CD8-positive, alpha-beta memory T cell (primary cell): ENCODE measurements at regions not wholly inside any gene's neighbourhood (a gene's known extent, or its start where the extent isn't known, plus 50 kb on each side); places are given as distances from the start of the nearest gene placed in this dataset.
A peak's percentile ranks its signal among the peaks of the same experiment; 100 is the strongest.

ENCODE experiments used
- CTCF ChIA-PET: fragments of 350-600 bp; sonication (Branson Sonifier 250); formaldehyde crosslinking; loops from one replicate; lab custom pipeline; 2021; ENCODE audit warnings: antibody characterized with exemption; lab: Charles Lee
- POLR2A ChIA-PET: fragments of 350-600 bp; sonication (Branson Sonifier 250); formaldehyde crosslinking; loops from one replicate; lab custom pipeline; 2021; ENCODE audit warnings: antibody characterized with exemption; lab: Charles Lee
- DNase-seq, 5 donors: peaks; one replicate each; pipeline versions ENCODE4 v3.0.0 to v3.0.0-alpha.2; 2020 to 2022; ENCODE audit warnings: mixed read lengths in 1 of 5
- H3K27ac ChIP-seq: one replicate; pipeline ENCODE4 v1.7.0; 2013; ENCODE audit warnings: low read depth, mild to moderate bottlenecking, low read length, moderate library complexity
- H3K27me3 ChIP-seq: 2 replicates; pipeline ENCODE4 v1.7.0; 2013; ENCODE audit warnings: low read length, mild to moderate bottlenecking; ENCODE audit not compliant: insufficient read depth, poor library complexity, severe bottlenecking
- H3K36me3 ChIP-seq: 2 replicates; pipeline ENCODE4 v1.7.0; 2013; ENCODE audit warnings: mild to moderate bottlenecking, low read length, moderate library complexity; ENCODE audit not compliant: insufficient read depth
- H3K4me1 ChIP-seq: 2 replicates; pipeline ENCODE4 v1.7.0; 2013; ENCODE audit warnings: mild to moderate bottlenecking, low read length, moderate library complexity; ENCODE audit not compliant: insufficient read depth
- H3K4me3 ChIP-seq: 2 replicates; pipeline ENCODE4 v1.7.0; 2013; ENCODE audit warnings: mild to moderate bottlenecking, low read length
- H3K9me3 ChIP-seq: 2 replicates; pipeline ENCODE4 v1.7.0; 2013; ENCODE audit warnings: mild to moderate bottlenecking, low read length
- H3K27ac Mint-ChIP-seq, 8 donors: one replicate each; pipeline ENCODE4 v1.8.0; 2020 to 2021; ENCODE audit warnings: mixed read lengths in 8 of 8, mild to moderate bottlenecking in 6 of 8, inconsistent platforms in 3 of 8, moderate library complexity in 3 of 8
- H3K27me3 Mint-ChIP-seq, 2 donors: one replicate each; pipeline ENCODE4 v1.8.0; 2020 to 2021; ENCODE audit warnings: mixed read lengths in 2 of 2, mild to moderate bottlenecking in 1 of 2, moderate library complexity in 1 of 2
- H3K36me3 Mint-ChIP-seq, 3 donors: one replicate each; pipeline ENCODE4 v1.8.0; 2020 to 2021; ENCODE audit warnings: mixed read lengths in 3 of 3, inconsistent platforms in 1 of 3, mild to moderate bottlenecking in 1 of 3
- H3K4me1 Mint-ChIP-seq, 3 donors: one replicate each; pipeline ENCODE4 v1.8.0; 2020 to 2021; ENCODE audit warnings: mixed read lengths in 3 of 3, inconsistent platforms in 1 of 3, mild to moderate bottlenecking in 1 of 3
- H3K4me3 Mint-ChIP-seq, 7 donors: one replicate each; pipeline ENCODE4 v1.8.0; 2020 to 2021; ENCODE audit warnings: mixed read lengths in 7 of 7, mild to moderate bottlenecking in 6 of 7, moderate library complexity in 4 of 7, inconsistent platforms in 2 of 7
- H3K9me3 Mint-ChIP-seq, 5 donors: one replicate each; pipeline ENCODE4 v1.8.0; 2020 to 2022; ENCODE audit warnings: mixed read lengths in 5 of 5, mild to moderate bottlenecking in 3 of 5, moderate library complexity in 2 of 5, inconsistent platforms in 1 of 5

- peaks cover 13 to 23% of the 10 kb centered on the region in 2 donors for H3K27me3 Mint-ChIP-seq
- H3K36me3 ChIP-seq = no peaks in the 10 kb centered on the region
- no peak overlapping the region for H3K4me3 Mint-ChIP-seq
- CTCF ChIA-PET = no interaction called here
- no peak overlapping the region for H3K27ac ChIP-seq
- peaks cover 0 to 2% (median 0%) of the 10 kb centered on the region in 5 donors for H3K9me3 Mint-ChIP-seq
- no peaks in the 10 kb centered on the region for H3K9me3 ChIP-seq
- peak overlapping the region in 1 of 8 donors; percentile 4 for H3K27ac Mint-ChIP-seq
- no peaks in the 10 kb centered on the region for H3K27me3 ChIP-seq
- no peaks in the 10 kb centered on the region for H3K4me1 Mint-ChIP-seq
- DNase-seq = no peak
- no peaks in the 10 kb centered on the region for H3K36me3 Mint-ChIP-seq
- POLR2A ChIA-PET = no interaction called here
- no peaks in the 10 kb centered on the region for H3K4me1 ChIP-seq
- no peak overlapping the region for H3K4me3 ChIP-seq
Measured at GRCh38 chr7:22579961-22580360, 80.0 kb upstream of the STEAP1B start.

DNA sequence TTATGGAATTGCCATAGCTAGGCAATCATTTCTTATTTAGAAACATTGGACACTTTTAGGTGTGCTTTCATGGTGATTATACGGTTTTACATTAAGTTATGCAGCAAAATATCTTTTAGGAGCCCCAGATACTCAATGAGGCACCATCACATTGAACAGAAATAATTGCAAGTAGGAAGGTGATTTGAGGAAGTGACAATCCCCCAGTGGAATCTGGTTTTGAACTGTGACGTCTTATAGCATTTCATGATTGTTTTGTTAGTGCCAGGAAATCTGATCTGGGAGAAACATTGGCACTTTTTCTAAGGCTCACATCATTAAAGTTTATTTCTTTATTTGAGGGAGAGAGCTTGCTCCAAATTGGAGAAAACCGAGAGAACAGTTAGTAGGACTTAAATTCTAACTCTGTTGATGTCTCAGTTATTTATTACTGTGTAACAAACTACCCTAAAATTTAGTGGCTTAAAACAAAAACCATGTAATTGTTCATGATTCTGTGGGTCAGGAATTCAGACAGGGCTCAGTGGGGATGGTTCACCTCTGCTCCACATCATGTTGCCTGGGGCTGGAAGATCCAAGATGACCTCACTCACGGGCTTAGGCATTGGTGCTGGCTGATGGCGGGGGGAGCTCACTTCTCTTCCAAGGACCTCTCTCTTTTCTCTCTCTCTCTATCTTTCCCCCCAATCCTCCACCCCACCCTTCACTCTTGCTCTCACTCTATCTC is 78.2 kb upstream of the STEAP1B start:
- no peaks in the 10 kb centered on the region for H3K9me3 ChIP-seq
- H3K27me3 Mint-ChIP-seq = peaks cover 10 to 26% of the 10 kb centered on the region in 2 donors
- no peaks in the 10 kb centered on the region for H3K27me3 ChIP-seq
- ChIA-PET CTCF (no interaction called here), POLR2A (no interaction called here)
- no peak overlapping the region for H3K27ac ChIP-seq
- no peak overlapping the region for H3K4me3 Mint-ChIP-seq
- no peaks in the 10 kb centered on the region for H3K36me3 ChIP-seq
- H3K4me1 Mint-ChIP-seq = no peaks in the 10 kb centered on the region
- DNase-seq = no peak
- no peak overlapping the region for H3K27ac Mint-ChIP-seq
- no peaks in the 10 kb centered on the region for H3K36me3 Mint-ChIP-seq
- peaks cover 0 to 2% (median 0%) of the 10 kb centered on the region in 5 donors for H3K9me3 Mint-ChIP-seq
- no peak overlapping the region for H3K4me3 ChIP-seq
- H3K4me1 ChIP-seq = no peaks in the 10 kb centered on the region

DNA sequence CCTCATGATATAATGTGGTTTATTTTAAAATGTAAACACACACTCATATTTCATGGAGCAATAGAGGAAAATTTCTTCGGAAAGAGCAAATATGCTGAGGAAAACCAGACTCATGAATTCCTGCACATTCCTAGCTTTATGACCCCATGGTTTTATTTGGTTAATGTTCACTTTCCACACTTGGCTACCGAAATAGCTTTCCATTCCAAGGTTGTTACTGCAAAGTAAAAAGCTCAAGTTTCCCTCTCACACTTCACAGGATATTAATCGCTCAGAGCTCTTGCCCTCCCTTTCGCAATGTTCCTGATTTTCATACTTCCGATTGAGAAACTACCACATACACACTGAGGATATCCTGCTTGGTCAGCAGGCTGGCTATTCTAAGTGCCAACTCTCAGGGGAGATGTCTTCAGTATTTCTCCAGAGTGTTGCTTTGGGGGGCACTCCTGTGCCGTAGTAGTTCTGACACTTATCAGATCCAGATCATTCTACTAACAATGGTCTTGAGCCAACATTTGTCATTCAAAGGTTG is 77.5 kb upstream of the STEAP1B start:
- H3K36me3 ChIP-seq = no peaks in the 10 kb centered on the region
- H3K27ac ChIP-seq = no peak overlapping the region
- Mint-ChIP-seq H3K27me3 (peaks cover 9 to 24% of the 10 kb centered on the region in 2 donors), H3K4me1 (no peaks in the 10 kb centered on the region), H3K27ac (no peak overlapping the region), H3K36me3 (no peaks in the 10 kb centered on the region), H3K4me3 (no peak overlapping the region), H3K9me3 (peaks cover 0 to 2% (median 0%) of the 10 kb centered on the region in 5 donors)
- CTCF ChIA-PET = no interaction called here
- H3K4me3 ChIP-seq = no peak overlapping the region
- DNase-seq = no peak
- no peaks in the 10 kb centered on the region for H3K27me3 ChIP-seq
- no peaks in the 10 kb centered on the region for H3K4me1 ChIP-seq
- POLR2A ChIA-PET = no interaction called here
- H3K9me3 ChIP-seq = no peaks in the 10 kb centered on the region

GRCh38 chr7:22576612-22577469 is 76.9 kb upstream of the STEAP1B start:
- Mint-ChIP-seq H3K27me3 (peaks cover 9 to 23% of the 10 kb centered on the region in 2 donors), H3K9me3 (peaks cover 0 to 2% (median 0%) of the 10 kb centered on the region in 5 donors), H3K36me3 (no peaks in the 10 kb centered on the region), H3K4me3 (no peak overlapping the region), H3K27ac (no peak overlapping the region), H3K4me1 (no peaks in the 10 kb centered on the region)
- Histone ChIP-seq H3K27me3 (no peaks in the 10 kb centered on the region), H3K36me3 (no peaks in the 10 kb centered on the region), H3K9me3 (no peaks in the 10 kb centered on the region), H3K4me1 (no peaks in the 10 kb centered on the region), H3K27ac (no peak overlapping the region), H3K4me3 (no peak overlapping the region)
- POLR2A ChIA-PET = no interaction called here
- DNase-seq = no peak
- CTCF ChIA-PET = no interaction called here

- DNase-seq = no peak
- Mint-ChIP-seq H3K27ac (no peak overlapping the region), H3K4me3 (no peak overlapping the region), H3K36me3 (peaks cover 0 to 1% (median 0%) of the 10 kb centered on the region in 3 donors), H3K9me3 (peaks cover 0 to 2% (median 0%) of the 10 kb centered on the region in 5 donors), H3K4me1 (no peaks in the 10 kb centered on the region), H3K27me3 (peaks cover 11 to 35% of the 10 kb centered on the region in 2 donors)
- Histone ChIP-seq H3K4me1 (no peaks in the 10 kb centered on the region), H3K36me3 (no peaks in the 10 kb centered on the region), H3K9me3 (no peaks in the 10 kb centered on the region), H3K27me3 (no peaks in the 10 kb centered on the region), H3K27ac (no peak overlapping the region), H3K4me3 (no peak overlapping the region)
- ChIA-PET CTCF (no interaction called here), POLR2A (no interaction called here)
Measured at GRCh38 chr7:22574754-22575520, 74.9 kb upstream of the STEAP1B start.

DNA sequence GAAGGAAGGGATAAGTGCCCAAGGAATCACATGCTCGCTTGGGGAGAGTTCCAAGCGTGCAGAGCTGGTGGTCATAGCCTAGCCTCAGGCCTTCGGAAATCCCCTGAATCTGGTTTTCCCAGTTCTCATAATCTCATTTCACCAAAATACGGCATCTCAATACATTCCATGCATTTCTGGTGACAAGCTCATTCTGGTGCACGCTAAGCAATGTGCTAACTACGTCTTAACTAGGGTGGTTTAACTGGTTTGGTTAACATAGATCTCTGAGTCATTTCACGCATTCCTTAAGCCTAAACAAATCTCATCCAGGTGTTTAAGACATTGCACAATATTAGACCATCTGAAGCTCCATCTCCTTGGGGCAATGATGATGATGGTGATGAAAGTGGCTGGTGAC is 72.9 kb upstream of the STEAP1B start:
- POLR2A ChIA-PET = no interaction called here
- CTCF ChIA-PET = no interaction called here
- no peaks in the 10 kb centered on the region for H3K4me1 ChIP-seq

DNA sequence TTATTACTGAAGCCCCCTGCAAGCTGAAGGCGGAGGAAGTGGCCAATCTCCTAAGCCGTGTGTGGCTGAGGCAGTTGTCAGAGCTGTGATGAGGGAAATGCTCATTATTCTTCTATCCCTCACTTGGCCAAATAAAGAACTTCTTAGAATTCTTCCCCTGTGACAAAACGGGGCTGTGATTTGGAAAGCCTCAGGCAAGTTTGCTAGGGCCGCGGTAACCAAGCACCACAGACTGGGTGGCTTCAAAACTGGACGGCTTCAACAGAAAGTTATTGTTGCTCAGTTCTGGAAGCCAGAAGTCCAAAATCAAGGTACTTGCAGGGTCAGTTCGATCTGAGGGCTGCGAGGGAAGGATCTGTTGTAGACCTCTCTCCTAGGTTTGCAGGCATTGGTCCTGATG is 72.3 kb upstream of the STEAP1B start:
- Mint-ChIP-seq H3K27ac (no peak overlapping the region), H3K27me3 (peaks cover 15 to 57% of the 10 kb centered on the region in 2 donors), H3K9me3 (no peaks in the 10 kb centered on the region), H3K4me3 (no peak overlapping the region), H3K36me3 (peaks cover 0 to 1% (median 0%) of the 10 kb centered on the region in 3 donors), H3K4me1 (no peaks in the 10 kb centered on the region)
- ChIA-PET CTCF (no interaction called here), POLR2A (no interaction called here)
- Histone ChIP-seq H3K27me3 (no peaks in the 10 kb centered on the region), H3K36me3 (no peaks in the 10 kb centered on the region), H3K27ac (no peak overlapping the region), H3K4me3 (no peak overlapping the region), H3K9me3 (no peaks in the 10 kb centered on the region), H3K4me1 (no peaks in the 10 kb centered on the region)
- no peak for DNase-seq

More for the DNA sequence above, 72.9 kb upstream of the STEAP1B start:
- Histone ChIP-seq H3K27me3 (no peaks in the 10 kb centered on the region), H3K36me3 (no peaks in the 10 kb centered on the region), H3K27ac (no peak overlapping the region), H3K9me3 (no peaks in the 10 kb centered on the region), H3K4me3 (no peak overlapping the region)
- no peak for DNase-seq
- peaks cover 12 to 51% of the 10 kb centered on the region in 2 donors for H3K27me3 Mint-ChIP-seq
- H3K36me3 Mint-ChIP-seq = peaks cover 0 to 1% (median 0%) of the 10 kb centered on the region in 3 donors
- H3K4me3 Mint-ChIP-seq = no peak overlapping the region
- H3K4me1 Mint-ChIP-seq = no peaks in the 10 kb centered on the region
- no peak overlapping the region for H3K27ac Mint-ChIP-seq
- peaks cover 0 to 2% (median 0%) of the 10 kb centered on the region in 5 donors for H3K9me3 Mint-ChIP-seq
